Mesendoderm (in vitro differentiated cells): ENCODE measurements at regions not wholly inside any gene's neighbourhood (a gene's known extent, or its start where the extent isn't known, plus 50 kb on each side); places are given as distances from the start of the nearest gene placed in this dataset.

Experiments
- DNase-seq: peaks from one replicate; pipeline ENCODE4 v3.0.0; 2013
- H2AK5ac ChIP-seq: 2 replicates; pipeline ENCODE4 v1.6.1; 2013; ENCODE audit warnings: low read length, inconsistent platforms
- H2BK120ac ChIP-seq: 2 replicates; pipeline ENCODE4 v1.6.1; 2013; ENCODE audit warnings: low read depth, mild to moderate bottlenecking, low read length, moderate library complexity, mixed read lengths
- H2BK15ac ChIP-seq: replicated peaks from 2 replicates; pipeline ENCODE4 v1.6.1; 2013; ENCODE audit warnings: low read depth, mild to moderate bottlenecking, moderate library complexity
- H2BK5ac ChIP-seq: 2 replicates; pipeline ENCODE4 v1.6.1; 2013; ENCODE audit warnings: low read length, inconsistent platforms
- H3K18ac ChIP-seq: 2 replicates; pipeline ENCODE4 v1.6.1; 2013; ENCODE audit warnings: mild to moderate bottlenecking, low read length, mixed read lengths
- H3K23ac ChIP-seq: one replicate; pipeline ENCODE4 v1.6.1; 2013; ENCODE audit warnings: low read length
- H3K27ac ChIP-seq: 2 replicates; pipeline ENCODE4 v1.5.1; 2013; ENCODE audit warnings: low read depth, mild to moderate bottlenecking, inconsistent platforms, low read length, moderate library complexity
- H3K27me3 ChIP-seq: 2 replicates; pipeline ENCODE4 v1.6.1; 2013; ENCODE audit warnings: low read length, control low read depth, mild to moderate bottlenecking, inconsistent platforms; ENCODE audit not compliant: insufficient read depth, poor library complexity
- H3K36me3 ChIP-seq: 2 replicates; pipeline ENCODE4 v1.6.1; 2013; ENCODE audit warnings: low read length, inconsistent platforms; ENCODE audit not compliant: control insufficient read depth, insufficient read depth
- H3K4ac ChIP-seq: one replicate; pipeline ENCODE4 v1.6.1; 2013; ENCODE audit warnings: low read depth, mild to moderate bottlenecking, low read length, moderate library complexity
- H3K4me1 ChIP-seq: 2 replicates; pipeline ENCODE4 v1.6.1; 2013; ENCODE audit warnings: low read depth, low read length, inconsistent platforms; ENCODE audit not compliant: control insufficient read depth
- H3K4me2 ChIP-seq: 2 replicates; pipeline ENCODE4 v1.6.1; 2013; ENCODE audit warnings: low read length
- H3K4me3 ChIP-seq: 2 replicates; pipeline ENCODE4 v1.5.1; 2013; ENCODE audit warnings: mild to moderate bottlenecking, low read length
- H3K56ac ChIP-seq: one replicate; pipeline ENCODE4 v1.6.1; 2013; ENCODE audit warnings: low read length
- H3K79me1 ChIP-seq: 2 replicates; pipeline ENCODE4 v1.6.1; 2013; ENCODE audit warnings: low read length, inconsistent platforms
- H3K79me2 ChIP-seq: 2 replicates; pipeline ENCODE4 v1.6.1; 2013; ENCODE audit warnings: mild to moderate bottlenecking, low read length; ENCODE audit not compliant: control insufficient read depth, insufficient read depth
- H3K9ac ChIP-seq: 2 replicates; pipeline ENCODE4 v1.6.1; 2013; ENCODE audit warnings: low read length, inconsistent platforms
- H4K5ac ChIP-seq: one replicate; pipeline ENCODE4 v1.6.1; 2013; ENCODE audit warnings: low read length
- H4K8ac ChIP-seq: one replicate; pipeline ENCODE4 v1.6.1; 2013; ENCODE audit warnings: low read depth, mild to moderate bottlenecking, control low read depth, low read length, moderate library complexity
- whole genome bisulfite sequencing: extraction: QIAGEN DNeasy Blood & Tissue Kit; methylation state at CpG from one replicate; pipeline ENCODE4 v1.1.7; 2013; ENCODE audit warnings: low lambda C conversion rate, missing lambda C conversion rate; ENCODE audit not compliant: insufficient coverage; ENCODE audit errors: extremely low coverage; 5-methylcytosine and 5-hydroxymethylcytosine counted together

GRCh38 chr2:107323946-107324565 lies 438.1 kb upstream of the ST6GAL2 start:
- Histone ChIP-seq H3K4me2 (no peak overlapping the region), H4K8ac (no peak overlapping the region), H3K23ac (no peak overlapping the region), H2AK5ac (no peak overlapping the region), H2BK120ac (no peak overlapping the region), H2BK5ac (no peak overlapping the region), H3K79me1 (no peaks in the 10 kb centered on the region), H4K5ac (no peak overlapping the region), H3K4me3 (no peak overlapping the region), H3K4ac (no peak overlapping the region), H3K27me3 (no peaks in the 10 kb centered on the region), H3K79me2 (no peaks in the 10 kb centered on the region), H3K9ac (no peak overlapping the region), H3K18ac (no peak overlapping the region), H3K36me3 (no peaks in the 10 kb centered on the region), H3K4me1 (no peaks in the 10 kb centered on the region), H2BK15ac (no peak overlapping the region), H3K56ac (no peak overlapping the region), H3K27ac (no peak overlapping the region)
- DNase-seq: no peak
- WGBS: no CpG with 5 or more reads among the region's 8 CpGs

GRCh38 chr2:107325981-107326786 lies 440.2 kb upstream of the ST6GAL2 start:
- no peaks in the 10 kb centered on the region for H3K27me3 ChIP-seq
- no peak overlapping the region for H3K23ac ChIP-seq
- H3K79me2 ChIP-seq: no peaks in the 10 kb centered on the region
- H3K4me1 ChIP-seq: no peaks in the 10 kb centered on the region
- no peak overlapping the region for H3K18ac ChIP-seq
- no peak overlapping the region for H3K4ac ChIP-seq
- no peak overlapping the region for H3K4me3 ChIP-seq
- no peak overlapping the region for H4K5ac ChIP-seq
- no peak overlapping the region for H3K56ac ChIP-seq
- no peak overlapping the region for H2BK5ac ChIP-seq
- no peak overlapping the region for H4K8ac ChIP-seq
- WGBS: no CpG with 5 or more reads among the region's 4 CpGs
- H3K79me1 ChIP-seq: no peaks in the 10 kb centered on the region
- no peak overlapping the region for H2BK120ac ChIP-seq
- H3K27ac ChIP-seq: no peak overlapping the region
- no peak overlapping the region for H3K9ac ChIP-seq
- DNase-seq: no peak
- no peak overlapping the region for H2BK15ac ChIP-seq
- H3K36me3 ChIP-seq: no peaks in the 10 kb centered on the region
- no peak overlapping the region for H2AK5ac ChIP-seq
- no peak overlapping the region for H3K4me2 ChIP-seq

- H3K18ac ChIP-seq: no peak overlapping the region
- no peaks in the 10 kb centered on the region for H3K79me2 ChIP-seq
- H3K23ac ChIP-seq: no peak overlapping the region
- H3K36me3 ChIP-seq: no peaks in the 10 kb centered on the region
- no peak overlapping the region for H3K4me2 ChIP-seq
- H3K4me3 ChIP-seq: no peak overlapping the region
- no CpG with 5 or more reads among the region's 2 CpGs for WGBS
- no peak overlapping the region for H3K27ac ChIP-seq
- no peak overlapping the region for H2AK5ac ChIP-seq
- no peak overlapping the region for H2BK15ac ChIP-seq
- no peak overlapping the region for H3K56ac ChIP-seq
- no peaks in the 10 kb centered on the region for H3K27me3 ChIP-seq
- DNase-seq: no peak
- H4K8ac ChIP-seq: no peak overlapping the region
- H3K9ac ChIP-seq: no peak overlapping the region
- H3K4me1 ChIP-seq: no peaks in the 10 kb centered on the region
- H3K79me1 ChIP-seq: no peaks in the 10 kb centered on the region
- H3K4ac ChIP-seq: no peak overlapping the region
- no peak overlapping the region for H2BK5ac ChIP-seq
- H4K5ac ChIP-seq: no peak overlapping the region
- no peak overlapping the region for H2BK120ac ChIP-seq
Measured at GRCh38 chr2:107334306-107334705, 448.3 kb upstream of the ST6GAL2 start.

GRCh38 chr2:107336526-107336925 lies 450.6 kb upstream of the ST6GAL2 start:
- Histone ChIP-seq H3K4me1 (no peaks in the 10 kb centered on the region), H3K9ac (no peak overlapping the region), H3K27ac (no peak overlapping the region)

GRCh38 chr2:107337209-107337898 lies 451.4 kb upstream of the ST6GAL2 start:
- Histone ChIP-seq H3K4ac (no peak overlapping the region), H4K8ac (no peak overlapping the region), H2AK5ac (no peak overlapping the region), H3K56ac (no peak overlapping the region), H3K79me2 (no peaks in the 10 kb centered on the region), H3K36me3 (no peaks in the 10 kb centered on the region), H2BK5ac (no peak overlapping the region), H3K4me3 (no peak overlapping the region), H3K79me1 (no peaks in the 10 kb centered on the region), H4K5ac (no peak overlapping the region), H3K27ac (no peak overlapping the region), H3K4me1 (no peaks in the 10 kb centered on the region), H2BK120ac (no peak overlapping the region), H3K4me2 (no peak overlapping the region), H3K27me3 (no peaks in the 10 kb centered on the region), H3K9ac (no peak overlapping the region), H2BK15ac (no peak overlapping the region), H3K18ac (no peak overlapping the region), H3K23ac (no peak overlapping the region)
- DNase-seq: no peak
- WGBS: no CpG with 5 or more reads among the region's 6 CpGs

More at GRCh38 chr2:107336526-107336925, 450.6 kb upstream of the ST6GAL2 start:
- no peak overlapping the region for H3K23ac ChIP-seq
- H3K4ac ChIP-seq: no peak overlapping the region
- no peak for DNase-seq
- no peaks in the 10 kb centered on the region for H3K27me3 ChIP-seq
- no CpG with 5 or more reads among the region's 2 CpGs for WGBS
- no peak overlapping the region for H2BK15ac ChIP-seq
- no peak overlapping the region for H3K4me3 ChIP-seq
- no peak overlapping the region for H2AK5ac ChIP-seq
- no peak overlapping the region for H3K56ac ChIP-seq
- H3K79me2 ChIP-seq: no peaks in the 10 kb centered on the region
- no peak overlapping the region for H2BK5ac ChIP-seq
- no peak overlapping the region for H2BK120ac ChIP-seq
- H4K8ac ChIP-seq: no peak overlapping the region
- no peaks in the 10 kb centered on the region for H3K36me3 ChIP-seq
- H4K5ac ChIP-seq: no peak overlapping the region
- H3K79me1 ChIP-seq: no peaks in the 10 kb centered on the region
- H3K18ac ChIP-seq: no peak overlapping the region
- H3K4me2 ChIP-seq: no peak overlapping the region
